ENCODE measurements at regions not wholly inside any gene's neighbourhood (a gene's known extent, or its start where the extent isn't known, plus 50 kb on each side); places are given as distances from the start of the nearest gene placed in this dataset.

GRCh38 chr4:165700855-165701254, 172.2 kb upstream of the TLL1 start:
- H3K27me3 Mint-ChIP-seq (ENCODE audit: low read depth, unreplicated experiment) = no peaks in the 10 kb centered on the region
- FAIRE-seq = no peak

GRCh38 chr4:165707128-165707527, 165.9 kb upstream of the TLL1 start:
- H2AFZ ChIP-seq (ENCODE audit: low read depth, low read length) = no peak overlapping the region
- FAIRE-seq (no peak), DNase-seq (ENCODE audit: low read depth) (no peak)
- H3K4me3 Mint-ChIP-seq (ENCODE audit: unreplicated experiment) = no peak overlapping the region
- H3K27me3 ChIP-seq (ENCODE audit: insufficient read depth, low read length) = no peaks in the 10 kb centered on the region
- no peak overlapping the region for H3K4me2 ChIP-seq (ENCODE audit: low read length)
- H3K4me1 ChIP-seq (ENCODE audit: insufficient read depth, low read length) = no peaks in the 10 kb centered on the region
- H3K27ac Mint-ChIP-seq (ENCODE audit: unreplicated experiment) = no peak overlapping the region
- H3K9me3 ChIP-seq (ENCODE audit: insufficient read depth, low read depth, low read length) = no peaks in the 10 kb centered on the region
- no peaks in the 10 kb centered on the region for H3K79me2 ChIP-seq (ENCODE audit: insufficient read depth, low read length)
- no peaks in the 10 kb centered on the region for H4K20me1 ChIP-seq (ENCODE audit: insufficient read depth, low read length)
- H3K27ac ChIP-seq (ENCODE audit: low read depth, low read length) = no peak overlapping the region
- H3K4me3 ChIP-seq (ENCODE audit: insufficient read depth, low read depth, low read length) = no peak overlapping the region
- TF ChIP-seq EZH2 (IDR thresholded peaks at IDR 0.05; ENCODE audit: insufficient read depth, low read length) (no peak), CTCF (IDR thresholded peaks at IDR 0.05; ENCODE audit: insufficient read depth, low read depth, low read length) (no peak)
- peaks cover 3% of the 10 kb centered on the region for H3K4me1 Mint-ChIP-seq (ENCODE audit: low read depth, unreplicated experiment)
- peaks cover 4% of the 10 kb centered on the region for H3K9me3 Mint-ChIP-seq (ENCODE audit: unreplicated experiment)
- no peaks in the 10 kb centered on the region for H3K27me3 Mint-ChIP-seq (ENCODE audit: low read depth, unreplicated experiment)
- no peaks in the 10 kb centered on the region for H3K36me3 Mint-ChIP-seq (ENCODE audit: low read depth, unreplicated experiment)
- no peak overlapping the region for H3K9ac ChIP-seq (ENCODE audit: low read length)
- no peaks in the 10 kb centered on the region for H3K36me3 ChIP-seq (ENCODE audit: insufficient read depth, low read length)

More at GRCh38 chr4:165700855-165701254, 172.2 kb upstream of the TLL1 start:
- Histone ChIP-seq H3K4me3 (ENCODE audit: insufficient read depth, low read depth, low read length) (no peak overlapping the region), H3K27ac (ENCODE audit: low read depth, low read length) (no peak overlapping the region), H3K4me2 (ENCODE audit: low read length) (no peak overlapping the region), H3K9me3 (ENCODE audit: insufficient read depth, low read depth, low read length) (no peaks in the 10 kb centered on the region), H4K20me1 (ENCODE audit: insufficient read depth, low read length) (no peaks in the 10 kb centered on the region), H3K36me3 (ENCODE audit: insufficient read depth, low read length) (no peaks in the 10 kb centered on the region), H3K9ac (ENCODE audit: low read length) (no peak overlapping the region), H3K79me2 (ENCODE audit: insufficient read depth, low read length) (no peaks in the 10 kb centered on the region), H3K27me3 (ENCODE audit: insufficient read depth, low read length) (no peaks in the 10 kb centered on the region), H2AFZ (ENCODE audit: low read depth, low read length) (no peak overlapping the region), H3K4me1 (ENCODE audit: insufficient read depth, low read length) (no peaks in the 10 kb centered on the region)
- peaks cover 4% of the 10 kb centered on the region for H3K9me3 Mint-ChIP-seq (ENCODE audit: unreplicated experiment)
- no peaks in the 10 kb centered on the region for H3K36me3 Mint-ChIP-seq (ENCODE audit: low read depth, unreplicated experiment)
- DNase-seq (ENCODE audit: low read depth) = no peak
- TF ChIP-seq CTCF (IDR thresholded peaks at IDR 0.05; ENCODE audit: insufficient read depth, low read depth, low read length) (no peak), EZH2 (IDR thresholded peaks at IDR 0.05; ENCODE audit: insufficient read depth, low read length) (no peak)
- no peaks in the 10 kb centered on the region for H3K4me1 Mint-ChIP-seq (ENCODE audit: low read depth, unreplicated experiment)
- no peak overlapping the region for H3K27ac Mint-ChIP-seq (ENCODE audit: unreplicated experiment)
- H3K4me3 Mint-ChIP-seq (ENCODE audit: unreplicated experiment) = no peak overlapping the region

GRCh38 chr4:165709516-165709915, 163.5 kb upstream of the TLL1 start:
- Histone ChIP-seq H3K4me1 (ENCODE audit: insufficient read depth, low read length) (no peaks in the 10 kb centered on the region), H3K4me2 (ENCODE audit: low read length) (no peak overlapping the region), H3K27ac (ENCODE audit: low read depth, low read length) (no peak overlapping the region), H3K4me3 (ENCODE audit: insufficient read depth, low read depth, low read length) (no peak overlapping the region), H2AFZ (ENCODE audit: low read depth, low read length) (no peak overlapping the region), H4K20me1 (ENCODE audit: insufficient read depth, low read length) (no peaks in the 10 kb centered on the region), H3K9ac (ENCODE audit: low read length) (no peak overlapping the region), H3K36me3 (ENCODE audit: insufficient read depth, low read length) (no peaks in the 10 kb centered on the region), H3K9me3 (ENCODE audit: insufficient read depth, low read depth, low read length) (no peaks in the 10 kb centered on the region), H3K79me2 (ENCODE audit: insufficient read depth, low read length) (no peaks in the 10 kb centered on the region), H3K27me3 (ENCODE audit: insufficient read depth, low read length) (no peaks in the 10 kb centered on the region)
- peaks cover 3% of the 10 kb centered on the region for H3K4me1 Mint-ChIP-seq (ENCODE audit: low read depth, unreplicated experiment)
- DNase-seq (ENCODE audit: low read depth) (no peak), FAIRE-seq (no peak)
- no peak overlapping the region for H3K4me3 Mint-ChIP-seq (ENCODE audit: unreplicated experiment)
- TF ChIP-seq CTCF (IDR thresholded peaks at IDR 0.05; ENCODE audit: insufficient read depth, low read depth, low read length) (no peak), EZH2 (IDR thresholded peaks at IDR 0.05; ENCODE audit: insufficient read depth, low read length) (no peak)
- H3K27ac Mint-ChIP-seq (ENCODE audit: unreplicated experiment) = no peak overlapping the region
- no peaks in the 10 kb centered on the region for H3K27me3 Mint-ChIP-seq (ENCODE audit: low read depth, unreplicated experiment)
- H3K9me3 Mint-ChIP-seq (ENCODE audit: unreplicated experiment) = peaks cover 4% of the 10 kb centered on the region
- no peaks in the 10 kb centered on the region for H3K36me3 Mint-ChIP-seq (ENCODE audit: low read depth, unreplicated experiment)

Data from astrocyte (in vitro differentiated cells and primary cell).